DMS153 treated with DMSO at 0.1 percent for 48 hours (cell line): ENCODE measurements at regions not wholly inside any gene's neighbourhood (a gene's known extent, or its start where the extent isn't known, plus 50 kb on each side); places are given as distances from the start of the nearest gene placed in this dataset.

Source experiments
- DNase-seq: peaks from one replicate; lab custom pipeline; 2025; ENCODE audit not compliant: unreplicated experiment; lab: John Stamatoyannopoulos, UW

DNA sequence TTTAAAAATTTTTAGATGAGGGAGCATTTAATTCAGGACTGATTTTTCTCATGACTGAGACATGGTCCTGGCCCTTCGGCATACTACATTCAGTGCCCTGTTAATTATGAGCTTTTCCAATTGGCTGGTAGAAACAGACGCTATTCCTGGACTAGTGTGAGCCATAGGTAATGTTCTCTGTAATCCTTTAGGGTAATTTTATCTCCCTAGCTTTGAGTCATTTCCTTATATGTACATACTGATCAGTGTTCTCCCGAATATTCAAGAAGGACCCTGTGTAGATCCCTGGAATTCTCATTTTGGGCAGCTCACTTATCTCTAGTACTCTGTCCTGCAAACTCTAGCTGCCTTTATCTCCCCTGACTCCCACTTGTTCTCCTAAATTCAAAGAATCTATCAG lies 92.6 kb upstream of the NPY start:
- no peak for DNase-seq

- no peak for DNase-seq
Observed at GRCh38 chr7:24192053-24192452, 91.9 kb upstream of the NPY start.

DNA sequence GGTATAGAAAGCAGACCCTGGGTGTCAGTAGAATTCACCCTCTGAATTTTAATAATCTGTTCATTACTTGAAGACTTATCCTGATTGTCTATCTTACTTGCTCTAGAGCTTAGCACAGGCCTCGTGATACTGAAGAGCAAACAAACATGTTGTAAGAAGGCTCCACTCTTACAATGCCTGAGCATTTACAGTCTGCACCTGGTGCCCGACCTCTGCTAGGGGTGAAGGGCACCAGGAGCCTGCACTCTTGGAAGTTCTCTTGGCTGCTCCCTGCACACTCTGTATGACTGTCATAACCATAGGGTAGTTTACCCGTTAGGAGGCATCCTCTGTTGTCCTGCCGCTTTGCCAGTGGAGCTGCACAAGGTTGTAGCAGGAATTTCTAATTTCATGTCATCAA lies 91.3 kb upstream of the NPY start:
- DNase-seq = no peak

- no peak for DNase-seq
Observed at GRCh38 chr7:24197852-24198251, 86.1 kb upstream of the NPY start.

GRCh38 chr7:24199978-24200377 lies 84.0 kb upstream of the NPY start:
- DNase-seq = no peak

DNA sequence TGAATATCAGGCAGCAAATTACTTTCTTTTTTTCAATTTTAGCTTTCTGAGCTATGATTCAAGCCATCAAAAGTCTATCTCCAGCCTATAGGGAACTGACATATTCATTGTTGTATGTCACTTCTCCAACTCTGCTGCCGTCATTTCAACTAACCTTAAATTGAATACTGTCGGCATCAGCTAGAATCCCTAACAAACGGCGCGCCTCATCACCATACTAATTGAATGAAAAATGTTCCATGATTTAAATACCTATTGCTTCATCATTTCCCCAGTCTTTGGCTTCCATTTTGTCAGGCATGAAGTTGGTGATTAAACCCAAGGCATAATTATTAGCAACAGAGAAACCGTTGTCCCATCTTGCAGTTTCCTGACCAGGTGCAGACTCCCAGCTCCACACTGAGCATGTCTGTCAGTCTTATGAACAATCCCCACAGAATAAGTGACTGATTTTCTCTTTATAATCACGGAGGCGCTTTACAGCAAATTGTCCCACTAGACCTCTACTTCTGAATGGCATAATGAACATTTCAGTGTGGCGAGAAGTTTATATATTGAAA lies 83.5 kb upstream of the NPY start:
- no peak for DNase-seq

DNA sequence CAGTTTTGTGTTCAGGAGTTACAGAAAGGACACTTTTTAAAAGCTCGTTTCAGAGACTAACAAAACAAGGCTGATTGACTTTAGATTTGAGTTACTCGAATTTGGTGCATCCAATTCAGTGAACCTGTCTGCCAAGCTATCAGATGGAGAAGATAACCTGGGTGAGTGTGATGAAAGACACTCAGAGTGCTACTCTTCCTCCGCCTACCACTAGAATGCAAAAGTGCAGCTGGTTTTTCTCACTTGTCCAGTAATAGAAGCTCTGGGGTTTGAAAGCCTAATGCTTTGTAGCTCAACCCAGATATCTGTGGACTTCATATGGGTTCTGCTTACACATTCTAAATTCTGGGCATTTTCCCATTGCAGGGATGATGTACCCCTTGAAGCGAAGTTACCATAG lies 82.8 kb upstream of the NPY start:
- DNase-seq = no peak

DNA sequence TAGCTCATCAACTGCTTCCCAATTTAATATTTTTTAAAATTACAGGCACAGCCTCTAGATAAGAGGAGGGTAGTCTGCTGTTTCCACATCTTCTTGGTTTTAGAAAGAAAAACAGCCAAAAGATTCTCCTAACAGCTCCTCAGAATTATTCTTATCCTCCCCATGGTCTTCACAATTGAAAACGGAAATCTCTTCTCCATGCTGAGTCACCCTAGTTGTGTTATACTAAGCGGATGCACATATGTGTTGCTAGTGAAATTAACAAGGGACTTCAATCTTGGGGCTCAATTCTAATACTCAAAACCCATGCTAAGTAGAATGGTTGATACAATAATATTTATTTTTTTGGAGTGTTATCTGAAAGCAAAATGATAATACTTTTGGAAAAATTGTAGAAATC lies 71.9 kb upstream of the NPY start:
- DNase-seq = no peak

- DNase-seq = no peak
Observed at GRCh38 chr7:24213311-24213710, 70.7 kb upstream of the NPY start.

DNA sequence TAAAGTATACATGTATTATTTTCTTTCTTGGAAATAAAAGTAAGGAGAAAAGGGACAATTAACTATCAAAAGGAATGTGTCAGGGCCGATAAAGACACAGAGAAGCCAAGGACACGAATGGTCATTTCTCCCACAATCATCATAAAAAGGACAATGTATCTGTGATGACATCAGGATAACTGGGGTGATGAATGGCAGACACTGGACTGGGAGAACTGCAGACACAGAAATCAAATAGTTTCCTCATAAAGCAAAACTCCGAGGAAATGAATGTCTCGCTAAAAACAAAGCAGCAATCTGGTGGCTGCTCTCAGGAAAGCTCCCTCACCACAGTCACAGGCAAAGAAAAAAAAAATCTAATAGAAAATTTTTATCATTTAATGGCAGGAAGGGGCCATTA lies 69.3 kb upstream of the NPY start:
- DNase-seq = no peak

DNA sequence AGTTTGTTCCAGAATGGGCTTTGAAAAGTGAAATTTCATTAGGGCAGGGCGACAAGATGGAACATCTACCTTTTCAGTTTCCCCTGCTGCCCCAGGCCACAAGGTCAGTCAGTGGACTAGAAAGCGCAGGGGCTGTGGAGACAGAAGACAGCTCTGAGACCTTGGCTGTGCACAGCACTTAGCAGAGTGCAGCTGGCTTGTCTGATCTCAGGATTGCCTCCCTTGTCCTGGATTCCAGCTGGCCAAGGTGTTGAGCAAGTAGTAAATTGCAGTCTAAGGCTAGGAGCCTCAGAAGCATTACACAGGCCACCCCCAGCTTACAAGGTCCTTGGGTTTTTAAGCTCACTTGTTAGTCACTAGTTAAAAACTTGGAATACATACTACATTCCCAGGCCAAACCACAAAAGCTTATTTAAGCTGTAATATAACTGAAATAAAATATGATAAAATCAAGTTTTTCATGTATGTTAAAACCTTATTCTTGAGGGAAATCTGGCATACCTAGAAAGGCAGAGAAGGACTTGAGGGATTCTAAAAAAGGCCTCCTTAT lies 67.3 kb upstream of the NPY start:
- DNase-seq = no peak

- no peak for DNase-seq
Observed at GRCh38 chr7:24221500-24221899, 62.5 kb upstream of the NPY start.

- DNase-seq = no peak
Observed at GRCh38 chr7:24227068-24227467, 56.9 kb upstream of the NPY start.

GRCh38 chr7:24227603-24228359 lies 56.2 kb upstream of the NPY start:
- no peak for DNase-seq

DNA sequence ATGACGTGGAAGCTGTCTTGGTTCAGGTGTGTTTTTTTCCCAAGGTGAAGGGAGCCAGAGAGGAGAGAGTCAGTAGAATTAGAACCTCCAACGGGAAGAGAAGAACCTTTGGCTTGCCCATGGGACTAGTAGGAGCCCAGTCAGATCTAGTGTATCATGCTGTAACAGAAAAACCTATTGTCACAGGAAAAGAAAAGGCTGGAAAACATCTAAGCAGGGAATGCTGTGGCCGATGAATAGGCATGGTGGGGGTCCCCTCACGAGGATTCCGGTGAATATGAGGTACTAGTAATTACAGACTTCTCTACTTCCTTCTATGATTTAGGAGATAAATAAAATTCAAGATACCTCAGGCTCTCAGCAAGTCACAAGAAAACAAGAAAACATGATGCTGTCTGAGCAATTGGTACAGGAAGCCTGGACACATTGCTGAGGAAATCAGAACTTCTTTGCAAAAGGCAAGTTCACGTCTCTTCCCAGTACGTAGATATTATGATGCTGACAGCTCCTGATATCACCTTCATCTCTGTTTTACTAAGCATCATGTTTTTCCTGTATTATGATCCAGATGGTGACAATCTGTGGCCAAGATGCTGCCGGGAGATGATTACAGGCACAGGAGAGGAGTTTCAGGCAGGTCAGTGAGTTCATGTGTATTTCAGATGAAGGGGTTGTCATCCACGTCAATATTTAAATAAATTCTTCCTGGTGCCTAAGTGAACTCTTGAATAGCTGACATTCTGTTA lies 54.3 kb upstream of the NPY start:
- no peak for DNase-seq

DNA sequence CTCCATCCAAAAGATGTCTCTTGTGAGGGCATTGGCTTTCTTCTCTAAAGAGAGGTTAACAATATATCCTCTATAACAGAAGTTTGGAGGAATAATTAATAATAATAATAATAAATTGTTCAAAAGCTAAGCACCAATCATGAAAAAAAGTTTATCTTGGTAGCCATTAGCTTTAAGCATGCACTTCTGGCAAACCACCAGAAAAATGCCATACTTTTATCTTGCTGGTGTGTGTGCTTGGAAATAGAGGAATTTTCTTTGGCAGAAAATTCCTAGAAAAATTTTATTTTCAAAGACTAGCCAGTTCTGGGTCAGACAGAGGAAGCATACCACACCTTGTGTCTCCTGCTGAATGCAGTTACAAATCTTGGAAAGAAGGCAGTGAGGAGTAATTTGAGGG lies 52.5 kb upstream of the NPY start:
- no peak for DNase-seq

DNA sequence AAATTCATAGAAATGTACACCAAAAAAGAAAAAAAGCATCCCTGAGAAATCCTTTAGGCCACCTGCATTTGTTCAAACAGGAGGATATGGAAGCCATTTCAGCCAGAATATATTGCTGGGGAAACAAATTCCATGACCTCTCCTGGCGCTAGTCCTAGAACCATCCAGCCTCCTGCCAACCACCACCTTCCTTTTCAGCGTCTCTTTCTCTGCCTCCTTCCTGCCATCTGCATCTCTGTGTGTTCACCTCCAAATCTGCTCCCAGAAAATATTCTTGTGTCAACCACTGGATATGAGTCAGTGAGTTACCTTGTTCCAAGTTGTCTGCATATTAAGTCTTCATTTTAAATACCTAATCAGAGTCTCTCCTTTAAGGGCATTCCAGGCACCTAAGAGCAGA lies 50.6 kb upstream of the NPY start:
- no peak for DNase-seq
